ENCODE measurements at regions not wholly inside any gene's neighbourhood (a gene's known extent, or its start where the extent isn't known, plus 50 kb on each side); places are given as distances from the start of the nearest gene placed in this dataset.

GRCh38 chr6:14255916-14256315 is 138.3 kb downstream of the CD83 start:
- no peak for TF ChIP-seq ZNF274 (IDR thresholded peaks at IDR 0.05; ENCODE audit: low read depth, low read length)

GRCh38 chr6:14258117-14258516 is 140.5 kb downstream of the CD83 start:
- no peak for TF ChIP-seq ZNF274 (IDR thresholded peaks at IDR 0.05; ENCODE audit: low read depth, low read length)
- no peak overlapping the region for H3K4me3 ChIP-seq (ENCODE audit: low read length)

More at GRCh38 chr6:14255916-14256315, 138.3 kb downstream of the CD83 start:
- no peak overlapping the region for H3K4me3 ChIP-seq (ENCODE audit: low read length)

- no peak overlapping the region for H3K4me3 ChIP-seq (ENCODE audit: low read length)
- TF ChIP-seq ZNF274 (IDR thresholded peaks at IDR 0.05; ENCODE audit: low read depth, low read length): no peak
Observed at GRCh38 chr6:14258695-14259593, 141.4 kb downstream of the CD83 start.

GRCh38 chr6:14259594-14260152 is 142.1 kb downstream of the CD83 start:
- H3K4me3 ChIP-seq (ENCODE audit: low read length): no peak overlapping the region
- no peak for TF ChIP-seq ZNF274 (IDR thresholded peaks at IDR 0.05; ENCODE audit: low read depth, low read length)

- no peak overlapping the region for H3K4me3 ChIP-seq (ENCODE audit: low read length)
- TF ChIP-seq ZNF274 (IDR thresholded peaks at IDR 0.05; ENCODE audit: low read depth, low read length): no peak
Observed at GRCh38 chr6:14260839-14261238, 143.3 kb downstream of the CD83 start.

GRCh38 chr6:14263881-14264424 is 146.4 kb downstream of the CD83 start:
- H3K4me3 ChIP-seq (ENCODE audit: low read length): no peak overlapping the region
- TF ChIP-seq ZNF274 (IDR thresholded peaks at IDR 0.05; ENCODE audit: low read depth, low read length): no peak

- TF ChIP-seq ZNF274 (IDR thresholded peaks at IDR 0.05; ENCODE audit: low read depth, low read length): no peak
- no peak overlapping the region for H3K4me3 ChIP-seq (ENCODE audit: low read length)
Observed at GRCh38 chr6:14265049-14266021, 147.8 kb downstream of the CD83 start.

GRCh38 chr6:14266266-14266665 is 148.7 kb downstream of the CD83 start:
- no peak overlapping the region for H3K4me3 ChIP-seq (ENCODE audit: low read length)
- TF ChIP-seq ZNF274 (IDR thresholded peaks at IDR 0.05; ENCODE audit: low read depth, low read length): no peak

GRCh38 chr6:14267885-14268660 is 150.5 kb downstream of the CD83 start:
- H3K4me3 ChIP-seq (ENCODE audit: low read length): no peak overlapping the region
- TF ChIP-seq ZNF274 (IDR thresholded peaks at IDR 0.05; ENCODE audit: low read depth, low read length): no peak

- no peak overlapping the region for H3K4me3 ChIP-seq (ENCODE audit: low read length)
- TF ChIP-seq ZNF274 (IDR thresholded peaks at IDR 0.05; ENCODE audit: low read depth, low read length): no peak
Observed at GRCh38 chr6:14269436-14269835, 151.9 kb downstream of the CD83 start.

- H3K4me3 ChIP-seq (ENCODE audit: low read length): no peak overlapping the region
- no peak for TF ChIP-seq ZNF274 (IDR thresholded peaks at IDR 0.05; ENCODE audit: low read depth, low read length)
Observed at GRCh38 chr6:14270142-14270893, 152.7 kb downstream of the CD83 start.

GRCh38 chr6:14270925-14271788 is 153.6 kb downstream of the CD83 start:
- TF ChIP-seq ZNF274 (IDR thresholded peaks at IDR 0.05; ENCODE audit: low read depth, low read length): no peak
- no peak overlapping the region for H3K4me3 ChIP-seq (ENCODE audit: low read length)

All from GM08714 (cell line).